Erythroblast (primary cell): ENCODE measurements at regions not wholly inside any gene's neighbourhood (a gene's known extent, or its start where the extent isn't known, plus 50 kb on each side); places are given as distances from the start of the nearest gene placed in this dataset.

Experiments used
- GATA1 ChIP-seq: IDR thresholded peaks from 2 replicates; pipeline ENCODE4 v1.6.1; 2011; ENCODE audit warnings: low read depth, mild to moderate bottlenecking, control low read depth, low read length, moderate library complexity
- POLR2A ChIP-seq: IDR thresholded peaks from 2 replicates; pipeline ENCODE4 v1.6.1; 2011; ENCODE audit warnings: mild to moderate bottlenecking, low read length

DNA sequence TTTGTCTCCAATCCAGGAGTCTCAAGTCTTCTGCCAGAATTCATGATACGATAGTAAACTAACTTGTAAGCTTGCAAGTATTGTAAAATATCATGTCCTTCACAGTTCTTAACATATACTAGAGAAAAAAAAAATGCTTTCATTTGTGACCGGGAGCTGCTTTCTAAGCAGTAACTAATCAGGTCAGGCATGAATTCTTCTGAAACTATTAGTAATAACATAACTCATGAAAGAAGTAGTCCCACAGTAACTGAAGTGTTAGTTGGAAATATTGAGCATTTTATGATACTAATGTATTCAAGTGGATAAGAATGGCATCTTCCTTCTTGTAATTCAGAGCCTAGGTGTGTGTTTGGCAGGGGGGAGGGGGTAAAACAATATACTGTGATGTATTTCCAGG lies 665.6 kb downstream of the DNAJB9 start:
- no peak for TF ChIP-seq POLR2A
- TF ChIP-seq GATA1, result no peak
